Adrenal gland (tissue), 9 donors: ENCODE measurements at regions not wholly inside any gene's neighbourhood (a gene's known extent, or its start where the extent isn't known, plus 50 kb on each side); places are given as distances from the start of the nearest gene placed in this dataset.

Source experiments
- DNase-seq, 7 donors: peaks; one replicate each; pipeline ENCODE4 v3.0.0-alpha.2; 2019 to 2020
- H3K27ac ChIP-seq, 5 donors: fragments of 200-600 bp; sonication (generic) in 4 of 5; 1 replicate in 3 of 5; 2 replicates in 2 of 5; pipeline versions ENCODE4 v1.5.1 to v1.8.0; 2016 to 2020; ENCODE audit warnings: mild to moderate bottlenecking in 1 of 5
- H3K27me3 ChIP-seq: fragments of 200-600 bp; 2 replicates; pipeline ENCODE4 v1.8.0; 2021
- H3K36me3 ChIP-seq, 2 donors: fragments of 200-600 bp; replicated peaks in 1 of 2; 1 replicate in 1 of 2; 2 replicates in 1 of 2; pipeline versions ENCODE4 v1.5.1 to v1.8.0; 2018 to 2022
- H3K4me1 ChIP-seq, 2 donors: fragments of 200-600 bp; replicated peaks in 1 of 2; 1 replicate in 1 of 2; 2 replicates in 1 of 2; pipeline versions ENCODE4 v1.5.1 to v1.8.0; 2018 to 2021
- H3K4me3 ChIP-seq, 4 donors: fragments of 200-600 bp; sonication (generic) in 3 of 4; one replicate each; pipeline ENCODE4 v1.5.1; 2016 to 2018
- H3K9me3 ChIP-seq, 3 donors: fragments of 200-600 bp; sonication (generic) in 1 of 3; replicated peaks in 1 of 3; 1 replicate in 2 of 3; 2 replicates in 1 of 3; pipeline versions ENCODE4 v1.5.1 to v1.8.0; 2016 to 2021
- POLR2A ChIP-seq, 2 donors: fragments of 450-650 bp; IDR thresholded peaks; one replicate each; pipeline ENCODE4 v1.6.1; 2017; ENCODE audit warnings: antibody characterized with exemption in 2 of 2, mild to moderate bottlenecking in 2 of 2, moderate library complexity in 1 of 2
- WGBS, 4 donors: extraction: QIAGEN DNeasy Blood & Tissue Kit in 2 of 4; methylation state at CpG; one replicate each; pipeline versions ENCODE4 v1.1.5 to v1.1.7; 2013 to 2017; 5-methylcytosine and 5-hydroxymethylcytosine counted together
- intact Hi-C, 2 donors: fragments of 100-400 bp; cut with DNase I; formaldehyde crosslinking; loops; one replicate each; pipeline versions ENCODE4 v1.14.1 to v1.15.0; 2022 to 2023
- TF ChIP-seq, protein P1 (sequence below), 6 experiments: fragments of 450-650 bp in 4 of 6; fragments of 200-600 bp in 2 of 6; sonication (generic) in 1 of 6; IDR thresholded peaks; 1 replicate in 5 of 6; 2 replicates in 1 of 6; pipeline versions ENCODE4 v1.5.1 to v1.8.0; 2016 to 2021; ENCODE audit warnings: antibody characterized with exemption in 6 of 6, mild to moderate bottlenecking in 2 of 6, moderate library complexity in 1 of 6
- donor health status: healthy with polysubstance abuse.
- donor health status: Bipolar disorder and iron deficiency.
- donor health status: DM: yes; HTN: yes; CAD: no.
- donor health status: DM: no; HTN: no; CAD: no.
- donor health status: DM: no; HTN: no; CAD: no.

DNA sequence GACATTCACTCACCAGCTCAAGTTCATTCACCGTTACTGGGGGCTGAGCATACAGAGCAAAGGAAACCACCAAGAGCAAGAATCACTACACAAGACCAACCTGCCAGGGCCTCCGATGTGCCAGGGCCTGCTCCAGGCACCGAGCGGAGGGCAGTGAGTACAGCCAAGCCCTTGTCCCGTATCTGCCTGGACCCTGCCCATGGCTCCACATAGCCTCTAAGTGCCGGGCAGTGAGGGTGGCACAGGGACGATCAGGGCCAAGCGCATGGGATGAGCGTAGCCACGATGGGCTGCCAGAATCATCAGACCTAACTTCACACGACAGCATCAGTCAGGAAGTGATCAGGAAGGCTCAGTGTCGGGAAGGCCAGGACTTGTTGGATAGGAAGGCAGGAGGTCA, 199.6 kb downstream of the BCL11B start:
- Histone ChIP-seq H3K4me3 (no peak overlapping the region), H3K36me3 (no peaks in the 10 kb centered on the region), H3K27me3 (no peaks in the 10 kb centered on the region), H3K9me3 (no peaks in the 10 kb centered on the region), H3K4me1 (no peaks in the 10 kb centered on the region), H3K27ac (no peak overlapping the region)
- DNase-seq: no peak
- 79 to 89% (median 85%) methylated on average over 7 to 12 of the region's 12 CpGs for WGBS, 4 donors
- intact Hi-C loops: no loop called here
- TF ChIP-seq, protein P1, sequence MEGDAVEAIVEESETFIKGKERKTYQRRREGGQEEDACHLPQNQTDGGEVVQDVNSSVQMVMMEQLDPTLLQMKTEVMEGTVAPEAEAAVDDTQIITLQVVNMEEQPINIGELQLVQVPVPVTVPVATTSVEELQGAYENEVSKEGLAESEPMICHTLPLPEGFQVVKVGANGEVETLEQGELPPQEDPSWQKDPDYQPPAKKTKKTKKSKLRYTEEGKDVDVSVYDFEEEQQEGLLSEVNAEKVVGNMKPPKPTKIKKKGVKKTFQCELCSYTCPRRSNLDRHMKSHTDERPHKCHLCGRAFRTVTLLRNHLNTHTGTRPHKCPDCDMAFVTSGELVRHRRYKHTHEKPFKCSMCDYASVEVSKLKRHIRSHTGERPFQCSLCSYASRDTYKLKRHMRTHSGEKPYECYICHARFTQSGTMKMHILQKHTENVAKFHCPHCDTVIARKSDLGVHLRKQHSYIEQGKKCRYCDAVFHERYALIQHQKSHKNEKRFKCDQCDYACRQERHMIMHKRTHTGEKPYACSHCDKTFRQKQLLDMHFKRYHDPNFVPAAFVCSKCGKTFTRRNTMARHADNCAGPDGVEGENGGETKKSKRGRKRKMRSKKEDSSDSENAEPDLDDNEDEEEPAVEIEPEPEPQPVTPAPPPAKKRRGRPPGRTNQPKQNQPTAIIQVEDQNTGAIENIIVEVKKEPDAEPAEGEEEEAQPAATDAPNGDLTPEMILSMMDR (IDR thresholded peaks at IDR 0.05): no peak
- no peak for TF ChIP-seq POLR2A (IDR thresholded peaks at IDR 0.05)

DNA sequence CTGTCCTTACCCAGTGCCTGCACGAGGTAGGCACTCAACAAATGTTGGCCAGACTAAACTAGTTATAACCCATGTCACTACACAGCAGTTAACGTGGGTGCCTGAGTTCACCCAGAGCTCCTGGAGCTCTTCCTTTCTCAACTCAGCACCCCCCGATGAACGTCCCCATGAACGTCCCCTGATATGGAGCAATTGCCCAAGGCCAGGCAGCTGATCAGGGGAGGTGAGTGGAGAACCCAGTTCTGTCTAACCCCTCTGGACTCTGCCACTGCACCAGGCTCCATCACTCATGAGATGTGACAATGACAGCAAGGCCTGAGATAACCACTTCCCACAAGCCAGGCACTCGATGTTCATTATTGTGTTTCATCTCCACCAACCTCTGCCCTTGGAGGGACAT, 199.0 kb downstream of the BCL11B start:
- H3K4me3 ChIP-seq: no peak overlapping the region
- DNase-seq: no peak
- 73 to 82% (median 75%) methylated on average over 6 of the region's 6 CpGs for WGBS, 4 donors
- no peak for TF ChIP-seq POLR2A (IDR thresholded peaks at IDR 0.05)
- TF ChIP-seq, protein P1 (IDR thresholded peaks at IDR 0.05): no peak
- H3K9me3 ChIP-seq: no peaks in the 10 kb centered on the region
- intact Hi-C loops: no loop called here
- H3K4me1 ChIP-seq: no peaks in the 10 kb centered on the region
- H3K27ac ChIP-seq: no peak overlapping the region
- H3K36me3 ChIP-seq: no peaks in the 10 kb centered on the region
- no peaks in the 10 kb centered on the region for H3K27me3 ChIP-seq

DNA sequence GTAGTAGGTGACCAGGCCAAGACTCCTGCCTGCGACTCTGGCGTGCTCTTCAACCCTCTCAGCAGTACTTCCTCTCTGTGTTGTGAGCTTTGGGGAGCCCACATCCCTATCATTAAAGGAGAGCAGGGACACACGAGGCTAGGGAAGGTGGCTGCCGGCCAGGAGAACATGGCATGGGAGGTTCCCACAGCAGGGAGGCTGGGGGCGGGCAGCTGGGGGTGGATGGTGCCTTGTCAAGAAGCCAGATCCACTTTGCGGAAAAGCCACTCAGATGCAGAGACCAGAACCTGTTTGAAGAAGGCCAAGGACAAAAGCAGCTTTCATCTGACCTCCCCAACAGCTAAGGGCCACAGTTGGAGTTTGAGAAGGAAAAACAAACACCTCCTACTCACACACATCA, 198.6 kb downstream of the BCL11B start:
- no peaks in the 10 kb centered on the region for H3K4me1 ChIP-seq
- no peaks in the 10 kb centered on the region for H3K36me3 ChIP-seq
- no peaks in the 10 kb centered on the region for H3K9me3 ChIP-seq
- intact Hi-C loops: no loop called here
- no peak overlapping the region for H3K4me3 ChIP-seq
- no peak for TF ChIP-seq POLR2A (IDR thresholded peaks at IDR 0.05)
- TF ChIP-seq, protein P1 (IDR thresholded peaks at IDR 0.05): no peak
- 58 to 76% (median 72%) methylated on average over 6 of the region's 6 CpGs for WGBS, 4 donors
- DNase-seq: no peak
- no peaks in the 10 kb centered on the region for H3K27me3 ChIP-seq
- H3K27ac ChIP-seq: no peak overlapping the region

DNA sequence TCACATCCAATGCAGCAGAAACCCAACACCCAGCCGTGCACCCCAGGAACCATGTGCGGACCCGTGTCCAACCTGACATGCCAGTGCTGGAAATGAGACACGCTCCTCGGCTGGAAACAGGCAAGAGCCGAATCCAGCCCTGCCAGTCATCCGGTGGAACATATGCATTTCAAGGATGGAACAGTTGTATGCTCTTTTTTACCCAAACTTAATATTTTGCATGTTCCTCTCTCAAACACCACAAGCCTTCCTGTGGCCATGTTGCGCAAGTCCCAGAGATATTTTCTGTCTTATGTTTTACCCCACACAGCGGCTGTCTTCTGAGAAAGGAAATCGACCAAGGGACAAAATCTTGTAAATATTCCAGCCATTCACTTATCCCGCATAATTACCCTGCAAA, 196.9 kb downstream of the BCL11B start:
- no peaks in the 10 kb centered on the region for H3K4me1 ChIP-seq
- 74 to 82% (median 78%) methylated on average over 11 of the region's 11 CpGs for WGBS, 4 donors
- DNase-seq: no peak

More for the DNA sequence above, 196.9 kb downstream of the BCL11B start:
- no peaks in the 10 kb centered on the region for H3K9me3 ChIP-seq
- intact Hi-C loops: no loop called here
- TF ChIP-seq POLR2A (IDR thresholded peaks at IDR 0.05): no peak
- TF ChIP-seq, protein P1 (IDR thresholded peaks at IDR 0.05): no peak
- H3K27ac ChIP-seq: no peak overlapping the region
- H3K36me3 ChIP-seq: no peaks in the 10 kb centered on the region
- H3K27me3 ChIP-seq: no peaks in the 10 kb centered on the region
- no peak overlapping the region for H3K4me3 ChIP-seq
